HEK293 (cell line): ENCODE measurements at regions not wholly inside any gene's neighbourhood (a gene's known extent, or its start where the extent isn't known, plus 50 kb on each side); places are given as distances from the start of the nearest gene placed in this dataset.

ENCODE experiments used
- CTCF ChIA-PET: fragments of 350-600 bp; formaldehyde crosslinking; extraction: SDS; loops from one replicate; lab custom pipeline; 2021; ENCODE audit warnings: antibody characterized with exemption; lab: Yijun Ruan, JAX
- POLR2A ChIA-PET: fragments of 300-600 bp; formaldehyde crosslinking; extraction: SDS; loops from one replicate; lab custom pipeline; 2020; ENCODE audit warnings: antibody characterized with exemption, inconsistent platforms; lab: Yijun Ruan, JAX
- H3K27ac ChIP-seq: fragments of 200-500 bp; sonication (Bioruptor generic); 2 replicates; pipeline ENCODE4 v1.5.1; 2014; ENCODE audit warnings: low read depth, low read length, control low read depth, inconsistent platforms; ENCODE audit errors: extremely low read depth
- H3K36me3 ChIP-seq, 2 experiments: fragments of 200-500 bp in 1 of 2; sonication (Bioruptor generic) in 1 of 2; 1 replicate in 1 of 2; 2 replicates in 1 of 2; pipeline ENCODE4 v1.5.1; 2014 to 2017; ENCODE audit warnings: inconsistent platforms in 2 of 2, low read length in 2 of 2; ENCODE audit not compliant: control insufficient read depth in 2 of 2, insufficient read depth in 1 of 2
- H3K4me1 ChIP-seq: fragments of 200-500 bp; sonication (Bioruptor generic); 2 replicates; pipeline ENCODE4 v1.5.1; 2014; ENCODE audit warnings: mild to moderate bottlenecking, low read length, inconsistent platforms; ENCODE audit not compliant: control insufficient read depth, insufficient read depth
- H3K4me3 ChIP-seq: 2 replicates; pipeline ENCODE4 v1.5.1; 2011; ENCODE audit warnings: low read depth, mild to moderate bottlenecking, control low read depth, low read length, moderate library complexity
- H3K9me3 ChIP-seq: fragments of 200-500 bp; sonication (Bioruptor generic); 2 replicates; pipeline ENCODE4 v1.5.1; 2014; ENCODE audit warnings: low read depth, low read length, inconsistent platforms; ENCODE audit not compliant: control insufficient read depth, insufficient read depth
- GLIS2 ChIP-seq: fragments of 450-650 bp; formaldehyde crosslinking; IDR thresholded peaks from 2 replicates; pipeline ENCODE4 v1.5.1; 2016; ENCODE audit warnings: missing biosample characterization, missing genetic modification characterization
- HOXA7 ChIP-seq: sonication (generic); formaldehyde crosslinking; IDR thresholded peaks from 2 replicates; pipeline ENCODE4 v1.8.1; 2022; ENCODE audit warnings: missing genetic modification reagents, borderline replicate concordance
- KLF10 ChIP-seq: fragments of 450-650 bp; IDR thresholded peaks from 2 replicates; pipeline ENCODE4 v1.5.1; 2018; ENCODE audit warnings: missing biosample characterization, mild to moderate bottlenecking, missing genetic modification characterization
- MEIS1 ChIP-seq: sonication (generic); formaldehyde crosslinking; IDR thresholded peaks from 2 replicates; pipeline ENCODE4 v1.8.1; 2022; ENCODE audit warnings: missing genetic modification reagents, mild to moderate bottlenecking, borderline replicate concordance
- SCRT2 ChIP-seq: fragments of 450-650 bp; formaldehyde crosslinking; IDR thresholded peaks from 2 replicates; pipeline ENCODE4 v1.5.1; 2016; ENCODE audit warnings: missing biosample characterization, missing genetic modification characterization
- TRIM28 ChIP-seq: IDR thresholded peaks from 2 replicates; pipeline ENCODE4 v1.6.1; 2011; ENCODE audit warnings: low read length, control low read depth, borderline replicate concordance
- ZFP41 ChIP-seq: fragments of 450-650 bp; formaldehyde crosslinking; IDR thresholded peaks from 2 replicates; pipeline ENCODE4 v1.5.1; 2016; ENCODE audit warnings: missing biosample characterization, missing genetic modification characterization, borderline replicate concordance
- ZNF132 ChIP-seq: fragments of 450-650 bp; formaldehyde crosslinking; IDR thresholded peaks from 2 replicates; pipeline ENCODE4 v1.5.1; 2017; ENCODE audit warnings: missing biosample characterization, missing genetic modification characterization, borderline replicate concordance
- ZNF221 ChIP-seq: fragments of 450-650 bp; formaldehyde crosslinking; IDR thresholded peaks from 2 replicates; pipeline ENCODE4 v1.5.1; 2017; ENCODE audit warnings: missing biosample characterization, missing genetic modification characterization, borderline replicate concordance
- ZNF37A ChIP-seq: fragments of 450-650 bp; IDR thresholded peaks from 2 replicates; pipeline ENCODE4 v1.5.1; 2018; ENCODE audit warnings: missing biosample characterization, missing genetic modification characterization
- ZNF391 ChIP-seq: fragments of 450-650 bp; formaldehyde crosslinking; IDR thresholded peaks from 2 replicates; pipeline ENCODE4 v1.5.1; 2016; ENCODE audit warnings: low read depth, missing biosample characterization, missing genetic modification characterization, borderline replicate concordance
- ZNF561 ChIP-seq: fragments of 450-650 bp; IDR thresholded peaks from 2 replicates; pipeline ENCODE4 v1.5.1; 2018; ENCODE audit warnings: missing biosample characterization, missing genetic modification characterization, borderline replicate concordance
- ZNF571 ChIP-seq: fragments of 450-650 bp; formaldehyde crosslinking; IDR thresholded peaks from 2 replicates; pipeline ENCODE4 v1.5.0; 2017; ENCODE audit warnings: missing biosample characterization, missing genetic modification characterization
- ZNF701 ChIP-seq: fragments of 450-650 bp; formaldehyde crosslinking; IDR thresholded peaks from 2 replicates; pipeline ENCODE4 v1.5.1; 2016; ENCODE audit warnings: missing biosample characterization, missing genetic modification characterization
- ZNF747 ChIP-seq: fragments of 450-650 bp; formaldehyde crosslinking; IDR thresholded peaks from 2 replicates; pipeline ENCODE4 v1.5.1; 2016; ENCODE audit warnings: missing biosample characterization, missing genetic modification characterization
- ZSCAN16 ChIP-seq: fragments of 450-650 bp; formaldehyde crosslinking; IDR thresholded peaks from 2 replicates; pipeline ENCODE4 v1.5.1; 2016; ENCODE audit warnings: missing biosample characterization, missing genetic modification characterization
- TF ChIP-seq, protein P1 (sequence below): fragments of 450-650 bp; formaldehyde crosslinking; IDR thresholded peaks from 2 replicates; pipeline ENCODE4 v1.5.1; 2016; ENCODE audit warnings: missing biosample characterization, missing genetic modification characterization, low read depth
- TF ChIP-seq, protein P2 (sequence below): fragments of 450-650 bp; formaldehyde crosslinking; IDR thresholded peaks from 2 replicates; pipeline ENCODE4 v1.5.1; 2016; ENCODE audit warnings: missing biosample characterization, missing genetic modification characterization
- TF ChIP-seq, protein P3 (sequence below): fragments of 450-650 bp; formaldehyde crosslinking; optimal IDR thresholded peaks from 2 replicates; pipeline ENCODE3; 2016; ENCODE audit warnings: missing biosample characterization, mild to moderate bottlenecking, missing genetic modification characterization
- TF ChIP-seq, protein P4 (sequence below): fragments of 450-650 bp; formaldehyde crosslinking; IDR thresholded peaks from 2 replicates; pipeline ENCODE4 v1.5.1; 2016; ENCODE audit warnings: missing biosample characterization, missing genetic modification characterization

DNA sequence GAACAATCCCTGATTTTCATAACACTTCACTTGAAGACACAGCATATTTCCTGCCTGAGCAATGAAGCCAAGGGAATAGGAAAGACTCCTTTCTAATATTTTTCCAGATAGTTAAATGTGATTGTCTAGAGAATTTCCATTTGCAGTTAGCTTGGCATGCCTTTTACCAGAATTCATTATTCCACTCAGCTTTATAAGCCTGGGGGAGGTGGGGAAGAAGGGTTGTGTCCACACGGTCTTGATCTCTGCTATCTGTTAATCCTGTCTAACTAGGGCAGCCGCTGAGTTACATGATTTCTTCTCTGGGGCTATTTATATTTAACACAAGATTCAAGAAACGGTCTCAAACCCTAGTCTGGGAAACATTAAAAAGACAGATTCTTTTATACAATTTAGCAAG, 146.6 kb upstream of the FSCB start (continued):
- no peak for TF ChIP-seq ZNF221 (tag by site-specific recombination)
- TF ChIP-seq ZSCAN16 (tag by site-specific recombination): no peak
- no peak for TF ChIP-seq ZNF391 (tag by site-specific recombination)
- TF ChIP-seq, all 188 proteins: peak for 0

DNA sequence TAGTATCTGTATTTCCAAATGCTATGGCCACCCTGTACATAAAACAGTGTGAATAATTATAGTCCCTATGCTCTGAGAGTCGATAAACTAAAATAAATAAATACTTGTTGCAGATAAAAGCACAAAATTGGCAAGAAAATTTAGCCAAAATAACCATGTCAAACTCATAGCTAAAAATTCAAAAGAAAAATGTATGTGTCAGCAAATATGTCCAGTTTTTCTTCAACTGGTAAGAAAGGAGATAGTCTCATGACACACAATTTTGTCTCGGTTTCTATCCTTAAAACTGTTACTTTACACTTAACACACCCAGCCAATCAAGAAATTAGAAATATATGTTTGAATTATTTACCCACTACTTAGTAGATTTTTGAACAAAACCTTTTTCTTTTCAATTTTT, 145.6 kb upstream of the FSCB start:
- Histone ChIP-seq H3K4me1 (no peaks in the 10 kb centered on the region), H3K9me3 (no peaks in the 10 kb centered on the region), H3K36me3 (no peaks in the 10 kb centered on the region), H3K4me3 (no peak overlapping the region), H3K27ac (no peak overlapping the region)
- TF ChIP-seq ZNF701 (no peak), ZNF37A (tag by site-specific recombination) (no peak)
- CTCF ChIA-PET: no interaction called here
- POLR2A ChIA-PET: no interaction called here

DNA sequence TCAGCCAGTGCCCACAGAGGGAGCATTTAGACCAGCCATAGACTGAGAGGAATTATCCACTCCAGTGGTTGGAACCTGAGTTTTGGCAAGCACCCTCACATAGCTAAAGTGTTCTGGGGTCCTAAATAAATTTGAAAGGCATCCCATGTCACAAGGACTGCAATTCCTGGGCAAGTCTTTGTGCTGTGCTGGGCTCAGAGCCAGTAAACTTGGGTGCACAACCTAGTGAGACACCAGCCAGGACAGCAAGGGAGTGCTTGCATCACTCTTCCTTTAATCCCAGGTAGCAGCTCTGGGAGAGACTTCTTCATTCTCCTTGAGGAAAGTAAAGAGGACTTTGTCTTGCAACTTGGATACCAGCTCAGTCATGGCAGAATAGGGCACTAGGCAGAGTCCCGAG, 142.0 kb upstream of the FSCB start:
- Histone ChIP-seq H3K4me3 (no peak overlapping the region), H3K9me3 (no peaks in the 10 kb centered on the region), H3K36me3 (no peaks in the 10 kb centered on the region), H3K4me1 (no peaks in the 10 kb centered on the region), H3K27ac (no peak overlapping the region)
- POLR2A ChIA-PET: no interaction called here
- TF ChIP-seq ZFP41 (tag by site-specific recombination): no peak
- TF ChIP-seq, protein P1, sequence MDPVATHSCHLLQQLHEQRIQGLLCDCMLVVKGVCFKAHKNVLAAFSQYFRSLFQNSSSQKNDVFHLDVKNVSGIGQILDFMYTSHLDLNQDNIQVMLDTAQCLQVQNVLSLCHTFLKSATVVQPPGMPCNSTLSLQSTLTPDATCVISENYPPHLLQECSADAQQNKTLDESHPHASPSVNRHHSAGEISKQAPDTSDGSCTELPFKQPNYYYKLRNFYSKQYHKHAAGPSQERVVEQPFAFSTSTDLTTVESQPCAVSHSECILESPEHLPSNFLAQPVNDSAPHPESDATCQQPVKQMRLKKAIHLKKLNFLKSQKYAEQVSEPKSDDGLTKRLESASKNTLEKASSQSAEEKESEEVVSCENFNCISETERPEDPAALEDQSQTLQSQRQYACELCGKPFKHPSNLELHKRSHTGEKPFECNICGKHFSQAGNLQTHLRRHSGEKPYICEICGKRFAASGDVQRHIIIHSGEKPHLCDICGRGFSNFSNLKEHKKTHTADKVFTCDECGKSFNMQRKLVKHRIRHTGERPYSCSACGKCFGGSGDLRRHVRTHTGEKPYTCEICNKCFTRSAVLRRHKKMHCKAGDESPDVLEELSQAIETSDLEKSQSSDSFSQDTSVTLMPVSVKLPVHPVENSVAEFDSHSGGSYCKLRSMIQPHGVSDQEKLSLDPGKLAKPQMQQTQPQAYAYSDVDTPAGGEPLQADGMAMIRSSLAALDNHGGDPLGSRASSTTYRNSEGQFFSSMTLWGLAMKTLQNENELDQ (tag by site-specific recombination): no peak
- no peak for TF ChIP-seq KLF10
- TF ChIP-seq SCRT2 (tag by site-specific recombination): no peak
- no peak for TF ChIP-seq ZNF747 (tag by site-specific recombination)
- TF ChIP-seq, protein P2, sequence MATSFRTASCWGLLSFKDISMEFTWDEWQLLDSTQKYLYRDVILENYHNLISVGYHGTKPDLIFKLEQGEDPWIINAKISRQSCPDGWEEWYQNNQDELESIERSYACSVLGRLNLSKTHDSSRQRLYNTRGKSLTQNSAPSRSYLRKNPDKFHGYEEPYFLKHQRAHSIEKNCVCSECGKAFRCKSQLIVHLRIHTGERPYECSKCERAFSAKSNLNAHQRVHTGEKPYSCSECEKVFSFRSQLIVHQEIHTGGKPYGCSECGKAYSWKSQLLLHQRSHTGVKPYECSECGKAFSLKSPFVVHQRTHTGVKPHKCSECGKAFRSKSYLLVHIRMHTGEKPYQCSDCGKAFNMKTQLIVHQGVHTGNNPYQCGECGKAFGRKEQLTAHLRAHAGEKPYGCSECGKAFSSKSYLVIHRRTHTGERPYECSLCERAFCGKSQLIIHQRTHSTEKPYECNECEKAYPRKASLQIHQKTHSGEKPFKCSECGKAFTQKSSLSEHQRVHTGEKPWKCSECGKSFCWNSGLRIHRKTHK (tag by site-specific recombination): no peak
- CTCF ChIA-PET: no interaction called here

DNA sequence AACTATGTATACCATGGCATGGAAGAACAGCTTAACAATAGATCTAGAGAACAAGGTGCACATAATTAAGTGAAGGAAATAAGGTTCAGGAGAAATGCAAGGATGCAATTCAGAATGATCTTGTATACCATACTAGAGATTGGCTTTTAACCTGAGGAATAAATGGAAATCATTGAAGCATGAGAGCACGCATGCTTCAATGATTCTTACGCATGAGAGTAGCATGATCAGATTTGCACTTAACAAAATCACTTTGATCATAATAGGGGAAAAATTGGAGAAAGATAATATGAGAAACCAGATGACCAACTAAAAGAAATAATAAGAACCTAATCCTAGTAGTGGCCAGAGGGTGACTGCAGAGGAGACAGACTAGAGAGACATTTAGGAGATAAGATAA, 133.3 kb upstream of the FSCB start:
- no peak overlapping the region for H3K4me3 ChIP-seq
- no peaks in the 10 kb centered on the region for H3K9me3 ChIP-seq
- H3K27ac ChIP-seq: no peak overlapping the region
- POLR2A ChIA-PET: no interaction called here
- CTCF ChIA-PET: interaction anchor here (0.6 kb wide), 1 partner anchor 38 kb away, joined by 5 read pairs; no protein-coding TSS in a partner anchor
- H3K36me3 ChIP-seq: no peaks in the 10 kb centered on the region
- no peaks in the 10 kb centered on the region for H3K4me1 ChIP-seq
- TF ChIP-seq HOXA7 (CRISPR knock-in tag): no peak
- no peak for TF ChIP-seq ZNF561
- TF ChIP-seq ZNF571 (tag by site-specific recombination): no peak
- no peak for TF ChIP-seq GLIS2 (tag by site-specific recombination)
- no peak for TF ChIP-seq TRIM28
- TF ChIP-seq, protein P2 (tag by site-specific recombination): no peak
- TF ChIP-seq, protein P3, sequence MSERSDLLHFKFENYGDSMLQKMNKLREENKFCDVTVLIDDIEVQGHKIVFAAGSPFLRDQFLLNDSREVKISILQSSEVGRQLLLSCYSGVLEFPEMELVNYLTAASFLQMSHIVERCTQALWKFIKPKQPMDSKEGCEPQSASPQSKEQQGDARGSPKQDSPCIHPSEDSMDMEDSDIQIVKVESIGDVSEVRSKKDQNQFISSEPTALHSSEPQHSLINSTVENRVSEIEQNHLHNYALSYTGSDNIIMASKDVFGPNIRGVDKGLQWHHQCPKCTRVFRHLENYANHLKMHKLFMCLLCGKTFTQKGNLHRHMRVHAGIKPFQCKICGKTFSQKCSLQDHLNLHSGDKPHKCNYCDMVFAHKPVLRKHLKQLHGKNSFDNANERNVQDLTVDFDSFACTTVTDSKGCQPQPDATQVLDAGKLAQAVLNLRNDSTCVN (tag by site-specific recombination): no peak
- TF ChIP-seq MEIS1: no peak
- no peak for TF ChIP-seq ZNF132
- TF ChIP-seq, protein P4, sequence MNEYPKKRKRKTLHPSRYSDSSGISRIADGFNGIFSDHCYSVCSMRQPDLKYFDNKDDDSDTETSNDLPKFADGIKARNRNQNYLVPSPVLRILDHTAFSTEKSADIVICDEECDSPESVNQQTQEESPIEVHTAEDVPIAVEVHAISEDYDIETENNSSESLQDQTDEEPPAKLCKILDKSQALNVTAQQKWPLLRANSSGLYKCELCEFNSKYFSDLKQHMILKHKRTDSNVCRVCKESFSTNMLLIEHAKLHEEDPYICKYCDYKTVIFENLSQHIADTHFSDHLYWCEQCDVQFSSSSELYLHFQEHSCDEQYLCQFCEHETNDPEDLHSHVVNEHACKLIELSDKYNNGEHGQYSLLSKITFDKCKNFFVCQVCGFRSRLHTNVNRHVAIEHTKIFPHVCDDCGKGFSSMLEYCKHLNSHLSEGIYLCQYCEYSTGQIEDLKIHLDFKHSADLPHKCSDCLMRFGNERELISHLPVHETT: no peak
- TF ChIP-seq, protein P1 (tag by site-specific recombination): no peak
